Gastrocnemius medialis (tissue), 4 donors: ENCODE measurements at regions not wholly inside any gene's neighbourhood (a gene's known extent, or its start where the extent isn't known, plus 50 kb on each side); places are given as distances from the start of the nearest gene placed in this dataset.
"Not testable (repeated sequence)": the region's sequence is repeated elsewhere in the genome, so short reads cannot be mapped to it uniquely, and the experiment has no call there.

Experiments
- ATAC-seq, 2 donors: fragments of 150-250 bp; one replicate each; pipeline ENCODE4 v1.9.1; 2016
- DNase-seq, 2 donors: peaks; one replicate each; pipeline ENCODE4 v3.0.0-alpha.2; 2019
- H3K27ac ChIP-seq, 4 donors: fragments of 200-600 bp; sonication (generic); 1 replicate in 1 of 4; 2 replicates in 3 of 4; pipeline ENCODE4 v1.5.1; 2016 to 2018; ENCODE audit warnings: mild to moderate bottlenecking in 2 of 4, moderate library complexity in 1 of 4
- H3K27me3 ChIP-seq, 3 donors: fragments of 200-600 bp; sonication (generic) in 2 of 3; 1 replicate in 1 of 3; 2 replicates in 2 of 3; pipeline versions ENCODE4 v1.5.1 to v1.6.0; 2016 to 2019; ENCODE audit warnings: mild to moderate bottlenecking in 1 of 3, moderate library complexity in 1 of 3
- H3K36me3 ChIP-seq, 2 donors: fragments of 200-600 bp; sonication (generic) in 1 of 2; one replicate each; pipeline ENCODE4 v1.5.1; 2017 to 2018
- H3K4me1 ChIP-seq, 2 donors: fragments of 200-600 bp; sonication (generic) in 1 of 2; one replicate each; pipeline ENCODE4 v1.5.1; 2016 to 2017; ENCODE audit warnings: mild to moderate bottlenecking in 2 of 2
- H3K4me3 ChIP-seq, 4 donors: fragments of 200-600 bp; sonication (generic) in 3 of 4; 1 replicate in 1 of 4; 2 replicates in 3 of 4; pipeline ENCODE4 v1.5.1; 2016 to 2019; ENCODE audit warnings: mild to moderate bottlenecking in 2 of 4
- H3K9me3 ChIP-seq, 3 donors: fragments of 200-600 bp; sonication (generic) in 2 of 3; 1 replicate in 1 of 3; 2 replicates in 2 of 3; pipeline ENCODE4 v1.5.1; 2016 to 2019
- CTCF ChIP-seq, 5 experiments: fragments of 450-650 bp in 3 of 5; fragments of 200-600 bp in 2 of 5; sonication (generic) in 2 of 5; IDR thresholded peaks in 4 of 5; conservative IDR thresholded peaks in 1 of 5; 1 replicate in 4 of 5; 2 replicates in 1 of 5; pipeline ENCODE4 v1.5.1; 2016 to 2019; ENCODE audit warnings: antibody characterized with exemption in 5 of 5, mild to moderate bottlenecking in 3 of 5, moderate library complexity in 3 of 5
- POLR2A ChIP-seq, 2 donors: fragments of 450-650 bp; IDR thresholded peaks; one replicate each; pipeline ENCODE4 v1.6.1; 2017; ENCODE audit warnings: antibody characterized with exemption in 2 of 2, mild to moderate bottlenecking in 2 of 2, moderate library complexity in 2 of 2
- in situ Hi-C, 4 donors: fragments of 200-750 bp; cut with MboI; loops; one replicate each; pipeline versions ENCODE4 v1.15.0 to v1.8.0; 2017; ENCODE audit warnings: low sequenced_read_pairs in 4 of 4
- intact Hi-C: fragments of 100-400 bp; cut with DNase I; formaldehyde crosslinking; loops from one replicate; pipeline ENCODE4 v1.15.1; 2023; ENCODE audit warnings: low total_unique reads

GRCh38 chr7:81445462-81445861 lies 324.4 kb downstream of the HGF start:
- Histone ChIP-seq H3K4me1 (no peaks in the 10 kb centered on the region), H3K4me3 (no peak overlapping the region), H3K27ac (no peak overlapping the region), H3K27me3 (no peaks in the 10 kb centered on the region), H3K9me3 (no peaks in the 10 kb centered on the region), H3K36me3 (no peaks in the 10 kb centered on the region)
- no peak for DNase-seq
- in situ Hi-C loops: no loop called here
- TF ChIP-seq POLR2A (IDR thresholded peaks at IDR 0.05) (no peak), CTCF (IDR thresholded peaks at IDR 0.05 in 4 of 5, conservative IDR thresholded peaks at IDR 0.05 in 1 of 5) (no peak)
- no peak for ATAC-seq
- intact Hi-C loops: no loop called here

GRCh38 chr7:81441750-81442149 lies 328.1 kb downstream of the HGF start:
- Histone ChIP-seq H3K4me3 (no peak overlapping the region), H3K9me3 (no peaks in the 10 kb centered on the region), H3K27me3 (no peaks in the 10 kb centered on the region), H3K36me3 (no peaks in the 10 kb centered on the region), H3K27ac (no peak overlapping the region), H3K4me1 (no peaks in the 10 kb centered on the region)
- ATAC-seq (no peak), DNase-seq (no peak)
- TF ChIP-seq POLR2A (IDR thresholded peaks at IDR 0.05) (no peak), CTCF (IDR thresholded peaks at IDR 0.05 in 4 of 5, conservative IDR thresholded peaks at IDR 0.05 in 1 of 5) (no peak)
- in situ Hi-C loops (no loop called here), intact Hi-C loops (no loop called here)

- H3K36me3 ChIP-seq: no peaks in the 10 kb centered on the region
- in situ Hi-C loops: no loop called here
- no peak for TF ChIP-seq CTCF (IDR thresholded peaks at IDR 0.05 in 4 of 5, conservative IDR thresholded peaks at IDR 0.05 in 1 of 5)
- H3K27ac ChIP-seq: no peak overlapping the region
- intact Hi-C loops: no loop called here
- H3K27me3 ChIP-seq: no peaks in the 10 kb centered on the region
- no peaks in the 10 kb centered on the region for H3K4me1 ChIP-seq
- DNase-seq: no peak
- no peak overlapping the region for H3K4me3 ChIP-seq
- H3K9me3 ChIP-seq: no peaks in the 10 kb centered on the region
- ATAC-seq: no peak
Measured at GRCh38 chr7:81439591-81439990, 330.3 kb downstream of the HGF start.

- intact Hi-C loops, H3K36me3 ChIP-seq, H3K9me3 ChIP-seq, H3K27me3 ChIP-seq, ATAC-seq, DNase-seq, in situ Hi-C loops, H3K4me1 ChIP-seq, H3K4me3 ChIP-seq, H3K27ac ChIP-seq: not testable (repeated sequence)
Measured at GRCh38 chr7:81437160-81437559, 332.7 kb downstream of the HGF start.

GRCh38 chr7:81433692-81434331 lies 336.0 kb downstream of the HGF start:
- no peaks in the 10 kb centered on the region for H3K9me3 ChIP-seq
- TF ChIP-seq POLR2A (IDR thresholded peaks at IDR 0.05) (no peak), CTCF (IDR thresholded peaks at IDR 0.05 in 4 of 5, conservative IDR thresholded peaks at IDR 0.05 in 1 of 5) (no peak)
- no peaks in the 10 kb centered on the region for H3K27me3 ChIP-seq
- no peak overlapping the region for H3K27ac ChIP-seq
- in situ Hi-C loops: no loop called here
- no peaks in the 10 kb centered on the region for H3K4me1 ChIP-seq
- no peak for ATAC-seq
- DNase-seq: no peak
- no peak overlapping the region for H3K4me3 ChIP-seq
- intact Hi-C loops: no loop called here
- no peaks in the 10 kb centered on the region for H3K36me3 ChIP-seq
